ENCODE measurements at regions not wholly inside any gene's neighbourhood (a gene's known extent, or its start where the extent isn't known, plus 50 kb on each side); places are given as distances from the start of the nearest gene placed in this dataset.

- no peak overlapping the region for H3K4ac ChIP-seq (ENCODE audit: low read depth, low read length)
- Mint-ChIP-seq H3K4me3 (no peak overlapping the region), H3K27ac (no peak overlapping the region), H3K36me3 (ENCODE audit: insufficient read depth in 1 of 3, low read depth in 3 of 3) (no peaks in the 10 kb centered on the region), H3K9me3 (no peaks in the 10 kb centered on the region), H3K4me1 (no peaks in the 10 kb centered on the region), H3K27me3 (ENCODE audit: low read depth) (no peaks in the 10 kb centered on the region)
- H2AFZ ChIP-seq (ENCODE audit: low read length), result no peak overlapping the region
- H3K27ac ChIP-seq (ENCODE audit: insufficient read length, low read depth, low read length), result no peak overlapping the region
- no peaks in the 10 kb centered on the region for H3K4me1 ChIP-seq (ENCODE audit: insufficient read depth, low read length)
- no peaks in the 10 kb centered on the region for H3K23me2 ChIP-seq (ENCODE audit: insufficient read length, low read depth, low read length, poor library complexity, severe bottlenecking)
- no peak overlapping the region for H3K56ac ChIP-seq (ENCODE audit: insufficient read length, low read depth, low read length)
- no peak for TF ChIP-seq CTCF (conservative IDR thresholded peaks at IDR 0.05)
- H3K79me2 ChIP-seq (ENCODE audit: insufficient read depth, low read length), result no peaks in the 10 kb centered on the region
- no peaks in the 10 kb centered on the region for H3K27me3 ChIP-seq (ENCODE audit: insufficient read depth, low read length)
- no peak overlapping the region for H3K9ac ChIP-seq (ENCODE audit: extremely low read depth, insufficient read length, low read length)
- H3K23ac ChIP-seq (ENCODE audit: insufficient read length, low read depth, low read length), result no peak overlapping the region
- H2BK15ac ChIP-seq (ENCODE audit: low read depth, low read length), result no peak overlapping the region
- no peak overlapping the region for H3K18ac ChIP-seq (ENCODE audit: insufficient read length, low read depth, low read length)
- no peak overlapping the region for H2BK120ac ChIP-seq (ENCODE audit: low read depth, low read length, poor library complexity, severe bottlenecking)
- H2AK5ac ChIP-seq (ENCODE audit: insufficient read length, low read length), result no peak overlapping the region
- H3K79me1 ChIP-seq (ENCODE audit: insufficient read depth, low read depth, low read length, poor library complexity, severe bottlenecking), result no peaks in the 10 kb centered on the region
- no peak overlapping the region for H4K5ac ChIP-seq (ENCODE audit: insufficient read length, low read depth, low read length)
- H2BK20ac ChIP-seq (ENCODE audit: low read depth, low read length, poor library complexity, severe bottlenecking), result no peak overlapping the region
- no peak for DNase-seq
- no peak overlapping the region for H2BK5ac ChIP-seq (ENCODE audit: insufficient read length, low read length)
- no peak overlapping the region for H3K4me2 ChIP-seq (ENCODE audit: insufficient read depth, insufficient read length, low read length)
- no peaks in the 10 kb centered on the region for H3K9me3 ChIP-seq (ENCODE audit: control insufficient read depth, low read depth, low read length)
- H4K20me1 ChIP-seq (ENCODE audit: control insufficient read depth, insufficient read depth, insufficient read length), result no peaks in the 10 kb centered on the region
- H2BK12ac ChIP-seq (ENCODE audit: insufficient read length, low read depth, low read length), result no peak overlapping the region
- H4K8ac ChIP-seq (replicated peaks; ENCODE audit: insufficient read length, low read depth, low read length), result no peak overlapping the region
- no peak overlapping the region for H4K91ac ChIP-seq (ENCODE audit: insufficient read length, low read depth, low read length)
- H3K14ac ChIP-seq (ENCODE audit: insufficient read depth, low read length), result no peak overlapping the region
- H3T11ph ChIP-seq (ENCODE audit: low read length), result no peak overlapping the region
These were observed 207.3 kb upstream of the PPP1R3A start for GRCh38 chr7:114126095-114126494.
